GM04503 (cell line): ENCODE measurements at regions not wholly inside any gene's neighbourhood (a gene's known extent, or its start where the extent isn't known, plus 50 kb on each side); places are given as distances from the start of the nearest gene placed in this dataset.

ENCODE experiments used
- DNase-seq: peaks from one replicate; pipeline ENCODE4 v3.0.0-alpha.2; 2012; ENCODE audit warnings: low read depth

- no peak for DNase-seq
Measured at GRCh38 chr20:50258790-50259483, 68.3 kb downstream of the CEBPB start.

- DNase-seq = no peak
Measured at GRCh38 chr20:50259705-50260478, 69.3 kb downstream of the CEBPB start.

- DNase-seq = no peak
Measured at GRCh38 chr20:50260479-50261221, 70.0 kb downstream of the CEBPB start.

DNA sequence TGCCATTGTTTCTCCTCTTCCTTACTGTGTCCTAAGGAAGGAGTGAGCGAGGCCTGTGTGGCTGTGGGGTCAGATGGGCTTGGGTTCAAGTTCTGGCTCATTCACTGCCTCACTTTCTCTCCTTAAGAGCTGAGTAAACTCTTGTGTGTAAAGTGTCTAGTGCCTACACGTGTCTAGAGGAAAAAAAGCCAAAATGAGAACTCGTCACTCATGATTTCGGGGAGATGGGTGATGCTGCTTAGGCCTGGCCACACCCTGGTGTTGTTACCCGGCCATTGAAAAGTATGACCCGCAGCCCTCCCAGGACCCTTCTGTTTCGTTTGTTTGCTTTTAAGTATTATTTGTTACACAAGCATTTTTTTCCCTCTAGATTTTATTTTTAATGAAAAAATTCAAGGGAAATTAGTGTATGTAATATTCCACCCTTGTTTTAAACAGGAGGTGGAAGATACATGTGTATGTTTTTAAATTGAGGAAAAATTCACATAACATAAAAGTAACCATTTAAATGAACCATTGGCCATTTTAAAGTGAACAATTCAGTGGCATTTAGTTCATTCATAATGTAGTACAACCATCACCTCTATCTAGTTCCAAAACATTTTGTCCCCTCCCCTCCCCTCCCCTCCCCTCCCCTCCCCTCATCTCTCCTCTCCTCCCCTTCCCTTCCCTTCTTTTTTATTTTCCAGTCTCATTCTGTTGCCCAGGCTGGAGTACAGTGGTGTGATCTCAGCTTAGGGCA is 71.0 kb downstream of the CEBPB start:
- no peak for DNase-seq

DNA sequence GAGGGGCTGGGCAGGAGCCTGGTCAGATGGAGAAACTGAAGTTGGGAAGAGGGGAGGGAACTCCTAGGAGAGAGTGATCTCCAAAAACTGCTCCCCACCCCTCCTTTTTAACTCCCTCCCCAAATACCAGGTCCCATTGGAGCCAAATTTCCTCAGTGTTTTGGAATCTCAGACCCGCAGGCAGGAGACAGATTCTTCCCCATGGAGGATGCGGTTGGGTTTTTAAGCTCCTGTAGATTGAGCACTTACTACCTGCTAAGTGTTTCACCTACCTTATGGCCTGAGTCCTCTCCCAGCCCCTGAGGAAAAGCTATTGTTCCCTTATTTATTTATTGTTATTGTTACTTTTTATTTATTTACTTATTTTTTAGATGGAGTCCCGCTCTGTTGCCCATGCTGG is 73.2 kb downstream of the CEBPB start:
- no peak for DNase-seq

DNA sequence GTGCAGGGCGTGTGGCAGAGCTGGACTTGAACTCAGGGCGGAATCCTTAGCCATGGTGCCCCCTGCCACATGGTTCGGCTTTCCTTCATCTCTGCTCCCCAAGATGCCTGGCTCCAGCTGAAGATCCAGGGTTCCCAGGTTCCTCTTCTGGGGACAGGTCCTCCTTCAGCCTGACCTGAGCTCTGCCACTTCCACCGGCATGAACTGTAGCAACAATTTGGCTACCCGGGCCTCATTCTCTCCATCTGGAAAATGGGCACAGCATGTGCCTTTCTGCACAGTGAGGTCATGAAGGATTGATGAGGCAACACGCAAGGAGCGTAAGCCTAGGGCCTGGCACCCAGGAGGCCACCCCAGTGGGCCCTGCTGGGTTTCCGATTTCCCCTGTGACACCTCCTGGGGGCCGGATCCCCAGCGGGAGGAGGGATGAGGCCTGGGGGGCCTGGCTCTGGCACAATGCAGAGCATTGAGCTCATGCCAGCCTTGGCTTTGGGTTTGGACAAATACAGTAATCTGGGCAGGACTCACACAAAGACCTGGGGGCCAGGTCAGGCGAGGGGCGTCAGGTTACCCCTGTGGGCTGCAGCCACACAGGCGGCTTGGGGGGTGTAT is 74.0 kb downstream of the CEBPB start:
- no peak for DNase-seq

DNA sequence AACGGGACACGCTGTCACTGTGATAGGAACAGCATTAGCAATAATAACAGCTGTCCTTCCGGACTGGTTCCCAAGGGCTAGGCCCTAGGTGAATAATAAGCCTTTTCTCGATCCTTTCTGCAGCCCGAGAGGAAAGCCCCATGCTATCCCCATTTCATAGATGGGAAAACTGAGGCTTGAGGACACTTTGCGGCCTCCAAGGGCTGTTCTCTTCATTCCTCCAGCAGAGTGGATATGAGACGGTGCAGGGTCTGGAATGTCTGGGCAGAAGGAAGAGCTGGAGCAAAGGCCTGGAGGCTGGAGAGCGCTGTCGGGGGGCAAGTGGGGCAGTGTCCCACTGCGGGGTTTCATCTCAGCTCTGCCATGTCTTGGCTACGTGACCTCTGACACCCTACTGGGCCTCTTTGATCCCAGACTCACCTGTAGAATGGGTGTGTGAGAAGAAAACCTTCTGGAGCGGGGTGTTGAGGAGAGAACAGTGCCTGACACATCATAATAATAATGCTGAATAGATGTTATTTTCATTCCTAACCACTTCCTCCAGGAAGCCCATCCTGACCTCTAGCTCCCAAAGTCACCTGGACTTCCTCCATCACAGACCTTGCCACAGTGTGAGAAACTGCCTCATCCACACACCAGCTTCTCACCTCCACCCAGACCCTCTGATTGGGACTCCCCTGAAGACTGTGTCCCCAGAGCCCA is 74.8 kb downstream of the CEBPB start:
- DNase-seq = no peak

DNA sequence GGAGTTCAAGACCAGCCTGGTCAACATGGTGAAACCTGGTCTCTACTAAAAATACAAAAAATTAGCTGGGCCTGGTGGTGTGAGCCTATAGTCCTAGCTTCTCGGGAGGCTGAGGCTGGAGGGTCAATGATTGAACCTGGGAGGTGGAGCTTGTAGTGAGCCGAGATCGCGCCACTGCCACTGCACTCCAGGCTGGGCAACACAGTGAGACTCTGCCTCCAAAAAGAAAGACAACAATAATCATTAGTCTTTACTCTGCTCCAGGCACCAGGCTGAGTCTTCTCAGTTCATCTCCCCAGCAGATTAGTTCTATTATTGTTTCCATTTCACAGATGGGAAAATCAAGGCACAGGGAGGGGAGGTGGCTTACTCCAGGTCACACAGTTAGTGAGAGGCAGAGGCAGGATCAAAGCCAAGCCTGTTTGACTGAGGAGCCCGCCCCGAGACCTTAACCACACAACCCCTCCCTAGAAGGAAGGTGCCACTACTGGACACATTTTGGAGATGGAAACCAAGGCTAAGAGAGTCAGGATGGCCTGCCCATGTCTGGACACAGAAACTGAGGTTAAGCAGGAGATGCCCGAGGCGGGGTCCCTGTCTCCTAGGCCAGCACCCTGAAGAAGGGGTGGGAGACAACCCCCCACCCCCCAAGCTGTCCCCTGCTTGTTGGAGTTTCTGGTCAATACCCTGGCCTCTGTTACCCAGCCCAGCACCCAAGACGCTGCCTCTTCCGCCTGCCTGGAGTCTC is 75.8 kb downstream of the CEBPB start:
- no peak for DNase-seq

- peak; percentile 62 for DNase-seq
Measured at GRCh38 chr20:50267041-50267865, 76.6 kb downstream of the CEBPB start.

- DNase-seq = no peak
Measured at GRCh38 chr20:50267866-50268219, 77.2 kb downstream of the CEBPB start.

DNA sequence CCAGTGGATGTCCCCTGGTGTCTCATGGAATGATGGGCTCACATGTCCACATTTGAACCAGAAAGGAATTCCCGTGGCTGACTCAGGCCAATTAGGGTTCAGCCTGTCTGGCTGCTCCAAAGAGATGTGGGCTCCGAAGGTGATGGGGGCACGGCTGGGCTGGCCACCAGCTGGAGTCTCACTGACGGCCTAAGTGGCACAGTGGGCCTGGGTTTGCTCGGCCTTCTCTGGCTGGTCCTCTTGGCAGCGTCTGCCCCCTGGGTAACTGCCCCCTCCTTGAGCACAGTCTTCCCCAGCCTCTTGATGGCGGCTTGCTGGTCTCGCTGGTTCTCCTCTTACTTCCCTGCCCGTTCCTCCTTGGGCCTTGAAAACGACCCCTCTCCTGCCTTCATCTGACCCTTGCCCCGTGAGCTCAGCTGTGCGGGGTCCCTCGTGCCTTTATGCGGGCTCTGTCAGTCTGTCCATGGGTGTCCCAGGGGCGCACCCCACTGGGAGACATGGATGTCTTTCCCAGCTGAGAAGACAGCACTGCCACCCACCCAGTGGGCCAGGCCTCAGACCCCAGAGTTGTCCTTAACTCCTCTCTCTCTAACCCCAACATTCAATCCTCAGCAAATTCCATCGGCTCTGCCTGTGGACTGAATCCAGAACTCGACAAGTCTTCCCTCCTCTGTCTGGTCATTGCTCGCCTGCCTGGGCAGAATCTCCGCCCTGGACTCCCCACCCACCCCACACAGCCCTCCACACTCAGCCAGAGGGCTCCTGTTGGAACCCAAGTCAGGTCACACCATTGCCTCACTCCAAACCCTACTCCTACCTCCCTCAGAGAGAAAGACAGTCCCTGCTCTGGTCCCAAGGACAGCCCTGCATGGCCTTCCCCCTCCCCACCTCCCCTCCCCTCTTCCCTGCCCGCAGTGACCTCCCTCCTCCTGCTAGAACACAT is 78.7 kb downstream of the CEBPB start:
- no peak for DNase-seq

DNA sequence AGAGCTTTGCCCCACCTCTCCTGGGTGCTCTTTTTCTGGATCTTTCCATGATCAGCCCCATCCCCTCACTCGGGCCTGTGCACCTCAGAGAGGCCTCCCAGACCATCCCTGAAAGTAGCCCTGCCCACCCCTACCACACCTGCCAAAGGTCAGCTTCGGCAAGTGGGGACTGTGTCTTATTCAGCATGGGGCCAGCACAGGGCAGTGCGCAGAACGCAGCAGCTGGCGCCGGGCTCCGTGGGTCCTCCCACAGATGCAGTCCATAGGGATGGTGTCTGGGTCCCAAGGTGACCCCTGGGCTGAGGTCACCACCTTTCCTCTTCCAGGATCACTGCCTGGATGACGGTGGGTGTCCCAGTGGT is 79.4 kb downstream of the CEBPB start:
- DNase-seq = no peak

- DNase-seq = no peak
Measured at GRCh38 chr20:50270569-50270968, 79.9 kb downstream of the CEBPB start.

DNA sequence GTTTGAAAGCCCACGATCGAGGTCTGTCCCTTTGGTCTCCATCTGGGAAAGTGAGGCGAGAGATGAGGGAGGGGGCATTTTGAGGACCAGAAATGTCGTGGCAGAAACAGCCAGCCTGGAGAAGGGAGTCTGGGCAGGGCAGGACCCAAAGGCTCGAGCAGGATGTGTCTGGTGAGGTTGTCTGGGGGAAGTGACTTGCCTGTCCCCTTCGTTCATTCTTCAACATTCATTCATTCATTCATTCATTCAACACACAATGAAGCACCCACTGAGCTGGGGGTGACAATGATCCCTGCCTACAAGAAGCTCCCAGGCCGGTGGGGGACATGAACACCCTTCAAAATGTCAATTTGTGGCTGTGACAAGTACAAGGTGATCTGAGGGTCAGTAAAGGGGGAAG is 80.5 kb downstream of the CEBPB start:
- DNase-seq = no peak

GRCh38 chr20:50271612-50272011 is 81.0 kb downstream of the CEBPB start:
- no peak for DNase-seq

DNA sequence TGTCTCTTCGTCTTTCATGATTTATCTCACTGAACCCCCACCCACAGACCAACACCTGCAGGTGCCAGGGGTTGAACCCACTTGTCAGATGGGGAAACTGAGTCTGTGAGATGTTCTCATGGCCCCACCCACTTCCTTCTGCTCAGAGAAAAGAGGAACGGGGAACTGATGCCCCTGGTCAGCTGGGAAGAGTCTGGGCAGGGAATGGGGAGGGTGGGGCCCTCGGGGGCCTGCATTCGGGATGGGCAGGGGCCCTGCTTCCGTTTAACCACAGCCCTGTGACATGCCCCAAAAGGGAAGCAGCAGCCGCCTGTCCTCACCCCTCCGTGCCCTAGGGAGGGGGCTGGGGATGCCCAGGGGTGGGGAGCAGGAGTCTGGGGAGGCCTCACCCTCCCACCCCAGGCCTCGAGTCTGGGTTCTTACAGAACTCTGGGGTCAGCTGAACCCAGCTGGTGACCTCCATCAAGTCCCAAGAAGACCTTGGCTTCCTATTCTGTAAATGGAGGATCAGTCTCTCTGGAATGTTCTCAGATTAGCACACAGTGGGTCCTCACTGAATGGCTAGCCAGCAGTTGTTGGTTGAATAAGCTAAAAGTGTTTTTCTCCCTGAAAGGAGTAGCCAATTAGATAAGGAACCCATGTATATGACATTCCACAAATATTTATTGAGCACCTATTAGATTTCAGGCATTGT is 81.5 kb downstream of the CEBPB start:
- DNase-seq = no peak

DNA sequence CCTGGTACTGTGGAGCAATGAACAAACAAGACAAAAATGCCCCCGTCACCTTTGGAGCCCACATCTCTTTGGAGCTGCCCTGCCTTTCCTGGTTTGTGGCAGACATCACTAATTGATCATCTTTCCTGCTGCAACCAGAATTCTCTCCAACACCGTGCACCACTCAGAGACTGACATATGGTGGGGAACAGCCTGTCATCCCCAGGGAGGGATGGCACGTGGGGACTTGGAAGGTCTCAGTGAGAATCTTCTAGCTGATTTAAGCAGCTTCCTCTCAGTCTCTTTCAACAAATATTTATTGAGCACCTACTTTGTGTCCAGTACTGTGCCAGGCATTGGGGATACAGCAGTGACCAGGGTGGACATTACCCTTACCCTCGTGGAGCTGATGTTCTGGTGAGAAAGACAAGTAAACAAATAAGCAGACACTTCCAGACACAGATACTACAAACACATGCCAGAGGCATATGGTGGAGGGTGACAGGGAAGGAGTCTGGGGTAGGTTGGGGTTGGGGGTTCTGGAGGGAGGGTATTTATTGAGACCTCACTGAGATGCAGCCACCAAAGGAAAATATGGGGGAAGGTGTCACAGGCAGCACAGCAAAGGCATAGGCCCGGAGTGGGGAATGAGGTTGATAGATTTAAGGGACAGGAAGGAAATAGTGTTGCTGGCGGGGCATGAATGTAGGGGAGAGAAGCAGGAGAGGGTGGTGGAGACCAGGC is 82.3 kb downstream of the CEBPB start:
- DNase-seq = no peak
